ENCODE measurements at regions not wholly inside any gene's neighbourhood (a gene's known extent, or its start where the extent isn't known, plus 50 kb on each side); places are given as distances from the start of the nearest gene placed in this dataset.
A peak's percentile ranks its signal among the peaks of the same experiment; 100 is the strongest.

- ATAC-seq = no peak
- H3K4me3 Mint-ChIP-seq = no peak overlapping the region
Observed at GRCh38 chr9:105972466-105973204, 278.3 kb downstream of the TMEM38B start.

DNA sequence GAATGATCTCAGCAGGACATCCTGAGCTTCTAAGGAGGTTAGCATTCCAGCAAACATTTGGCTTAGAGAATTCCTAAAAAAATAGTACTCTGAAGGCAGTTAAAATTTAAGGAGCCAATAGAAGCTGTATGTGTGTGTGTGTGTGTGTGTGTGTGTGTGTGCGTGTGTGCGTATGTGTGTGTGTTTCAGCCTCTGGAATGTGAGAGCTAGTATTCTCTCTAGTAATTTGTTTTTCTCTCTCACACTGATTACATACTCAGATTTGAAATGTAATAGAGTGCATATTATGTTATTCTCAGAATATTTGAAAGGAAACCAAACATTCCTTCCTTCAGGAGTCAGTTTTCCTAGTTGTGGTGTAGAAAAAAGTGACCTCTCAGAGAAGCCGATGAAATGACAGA lies 279.6 kb downstream of the TMEM38B start:
- no peak for DNase-seq
- Mint-ChIP-seq H3K9me3 (no peaks in the 10 kb centered on the region), H3K4me3 (no peak overlapping the region), H3K4me1 (no peaks in the 10 kb centered on the region), H3K27ac (no peak overlapping the region), H3K27me3 (peaks cover 10% of the 10 kb centered on the region)
- ATAC-seq = no peak

More at GRCh38 chr9:105972466-105973204, 278.3 kb downstream of the TMEM38B start:
- H3K27ac Mint-ChIP-seq = no peak overlapping the region
- H3K27me3 Mint-ChIP-seq = peaks cover 10% of the 10 kb centered on the region
- no peaks in the 10 kb centered on the region for H3K9me3 Mint-ChIP-seq
- no peaks in the 10 kb centered on the region for H3K4me1 Mint-ChIP-seq
- DNase-seq = no peak

- Mint-ChIP-seq H3K27ac (no peak overlapping the region), H3K27me3 (peaks cover 10% of the 10 kb centered on the region), H3K4me3 (no peak overlapping the region), H3K9me3 (no peaks in the 10 kb centered on the region), H3K4me1 (no peaks in the 10 kb centered on the region)
- no peak for DNase-seq
- ATAC-seq = no peak
Observed at GRCh38 chr9:105975886-105976645, 281.7 kb downstream of the TMEM38B start.

DNA sequence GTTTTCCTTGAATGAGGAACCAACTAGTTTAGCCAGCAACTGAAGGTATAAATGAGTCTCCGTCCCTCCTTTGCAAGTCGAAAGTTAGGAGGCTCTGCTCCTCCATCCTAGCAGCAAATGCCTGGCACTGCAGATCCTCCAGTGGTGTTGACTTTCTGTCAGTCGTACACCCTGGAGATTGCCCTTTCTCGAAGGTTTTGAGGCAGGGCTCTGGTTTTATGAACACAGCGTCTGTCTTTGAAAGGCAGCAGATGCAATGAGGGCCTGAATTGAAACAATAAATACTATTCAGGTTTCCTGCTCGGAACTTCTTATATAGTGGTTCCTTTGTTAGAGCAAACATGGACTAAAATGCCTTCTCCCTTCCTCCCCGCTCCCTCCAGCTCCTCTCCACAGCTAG lies 284.0 kb downstream of the TMEM38B start:
- Mint-ChIP-seq H3K4me1 (no peaks in the 10 kb centered on the region), H3K4me3 (no peak overlapping the region), H3K9me3 (no peaks in the 10 kb centered on the region), H3K27me3 (no peaks in the 10 kb centered on the region), H3K27ac (no peak overlapping the region)
- DNase-seq (no peak), ATAC-seq (no peak)

- no peak for ATAC-seq
- no peak overlapping the region for H3K27ac Mint-ChIP-seq
Observed at GRCh38 chr9:105978826-105979225, 284.5 kb downstream of the TMEM38B start.

DNA sequence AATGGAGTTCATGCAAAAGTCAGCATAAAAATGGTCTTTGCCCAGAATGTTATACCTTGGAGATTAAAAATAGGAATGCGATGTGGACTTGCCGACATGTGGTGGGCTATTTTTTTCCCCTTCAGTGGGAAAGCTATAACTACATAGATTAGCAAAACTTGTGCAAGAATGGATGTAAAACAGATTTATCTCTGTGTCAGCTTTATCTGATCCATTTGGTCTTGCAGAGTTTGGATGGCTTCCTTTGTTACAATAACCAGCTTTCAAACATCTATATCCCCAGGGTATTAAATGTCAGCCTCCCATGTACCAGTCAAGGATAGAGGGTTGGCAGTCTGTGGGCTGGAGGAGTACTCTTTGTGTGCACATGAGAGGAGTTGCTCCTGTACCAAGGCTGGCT lies 284.9 kb downstream of the TMEM38B start:
- no peak overlapping the region for H3K4me3 Mint-ChIP-seq
- H3K9me3 Mint-ChIP-seq = no peaks in the 10 kb centered on the region
- ATAC-seq (no peak), DNase-seq (no peak)
- no peaks in the 10 kb centered on the region for H3K4me1 Mint-ChIP-seq
- no peaks in the 10 kb centered on the region for H3K27me3 Mint-ChIP-seq
- no peak overlapping the region for H3K27ac Mint-ChIP-seq

More at GRCh38 chr9:105978826-105979225, 284.5 kb downstream of the TMEM38B start:
- no peaks in the 10 kb centered on the region for H3K9me3 Mint-ChIP-seq
- no peaks in the 10 kb centered on the region for H3K27me3 Mint-ChIP-seq
- H3K4me1 Mint-ChIP-seq = no peaks in the 10 kb centered on the region
- H3K4me3 Mint-ChIP-seq = no peak overlapping the region
- no peak for DNase-seq

DNA sequence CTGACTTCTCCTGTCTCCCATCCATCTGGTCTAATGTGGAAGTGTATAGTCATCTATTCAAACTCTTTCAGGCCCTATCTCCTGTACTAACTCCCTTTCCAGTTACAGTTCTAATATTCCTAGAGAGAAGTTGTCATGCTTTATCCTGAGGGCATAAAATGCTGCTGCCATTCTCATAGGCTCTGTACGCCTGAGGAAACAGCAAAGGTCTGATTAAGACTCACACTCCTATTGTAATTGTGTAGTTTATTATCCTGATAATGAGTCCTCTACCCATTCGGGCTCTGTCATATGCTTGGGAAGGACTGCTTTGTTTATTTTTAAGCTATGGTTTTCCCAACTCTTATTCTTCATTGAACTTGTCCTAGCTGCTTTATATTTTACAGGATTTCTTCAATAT lies 290.4 kb downstream of the TMEM38B start:
- ATAC-seq (no peak), DNase-seq (no peak)
- no peaks in the 10 kb centered on the region for H3K9me3 Mint-ChIP-seq
- H3K4me1 Mint-ChIP-seq = no peaks in the 10 kb centered on the region
- no peak overlapping the region for H3K27ac Mint-ChIP-seq
- no peaks in the 10 kb centered on the region for H3K27me3 Mint-ChIP-seq
- no peak overlapping the region for H3K4me3 Mint-ChIP-seq

DNA sequence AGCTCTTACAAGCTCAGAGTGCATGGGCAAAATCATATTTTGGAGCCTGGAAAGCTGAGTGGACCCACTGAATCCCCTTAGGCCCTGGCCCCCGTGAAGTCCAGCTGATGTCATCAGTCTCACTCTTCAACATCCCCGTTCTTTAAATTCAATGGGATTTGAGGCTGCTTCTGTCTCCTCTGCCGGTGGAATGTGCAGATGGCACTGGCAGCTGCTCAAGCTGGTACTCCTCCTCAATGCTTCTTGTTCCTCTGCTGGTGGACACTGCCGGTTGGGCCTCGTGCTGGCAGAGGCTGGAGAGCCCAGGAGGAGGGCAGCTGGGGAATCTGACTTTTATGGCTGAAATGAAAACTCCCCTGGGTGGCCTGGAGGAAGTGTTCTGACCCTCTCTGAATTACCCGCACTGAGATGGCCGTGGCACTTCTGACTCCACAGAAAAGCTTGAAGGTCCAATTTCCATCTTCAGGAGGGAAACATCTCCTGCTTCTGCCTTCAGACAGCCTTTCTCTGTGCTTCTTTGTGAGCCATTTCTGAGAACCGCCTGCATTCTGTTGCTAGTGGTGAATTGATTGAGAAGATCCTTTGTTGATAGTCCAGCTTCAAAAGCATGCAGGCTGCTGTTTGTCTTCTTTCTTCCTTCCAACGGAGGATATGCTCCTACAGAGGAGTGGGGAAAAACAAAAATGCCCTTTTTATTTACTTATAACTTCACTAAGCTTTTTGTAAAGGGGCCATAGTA lies 298.9 kb downstream of the TMEM38B start:
- DNase-seq (no peak), ATAC-seq (no peak)
- no peak overlapping the region for H3K4me3 Mint-ChIP-seq
- H3K4me1 Mint-ChIP-seq = no peaks in the 10 kb centered on the region
- no peaks in the 10 kb centered on the region for H3K27me3 Mint-ChIP-seq
- H3K9me3 Mint-ChIP-seq = no peaks in the 10 kb centered on the region
- H3K27ac Mint-ChIP-seq = no peak overlapping the region

DNA sequence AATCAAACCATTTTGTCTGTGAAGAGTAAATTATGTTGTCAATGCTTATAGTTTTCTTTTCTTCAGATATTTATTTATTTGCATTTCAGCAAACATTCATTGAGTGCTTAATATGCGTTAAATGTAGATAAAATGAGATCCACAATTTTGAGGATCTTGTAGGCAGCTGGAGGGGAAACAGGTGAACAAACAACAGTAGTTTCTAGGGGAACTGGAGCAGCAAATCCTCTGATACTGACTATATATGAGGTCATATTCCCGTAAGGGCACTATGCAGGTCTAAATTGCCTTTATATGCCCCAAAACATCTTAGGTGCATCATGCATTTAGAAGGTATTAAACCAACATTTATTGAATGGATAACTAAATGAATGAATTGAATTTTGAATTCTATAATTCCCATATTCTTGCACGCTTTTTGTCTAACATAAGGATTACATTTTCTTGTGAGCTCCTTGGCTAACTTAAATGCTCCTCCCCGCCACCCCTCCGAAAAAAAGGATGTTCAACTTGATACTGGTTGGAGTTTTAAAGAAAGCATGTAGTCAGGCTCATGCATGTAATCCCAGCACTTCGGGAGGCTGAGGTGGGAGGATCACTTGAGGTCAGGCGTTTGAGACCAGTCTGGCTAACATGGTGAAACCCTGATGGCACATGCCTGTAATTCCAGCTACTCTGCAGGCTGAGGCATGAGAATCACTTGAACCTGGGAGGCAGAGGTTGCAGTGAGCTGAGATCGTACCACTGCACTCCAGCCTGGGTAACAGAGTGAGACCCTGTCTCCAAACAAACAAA lies 299.8 kb downstream of the TMEM38B start:
- no peak for DNase-seq
- Mint-ChIP-seq H3K4me3 (no peak overlapping the region), H3K9me3 (no peaks in the 10 kb centered on the region), H3K27ac (no peak overlapping the region), H3K4me1 (no peaks in the 10 kb centered on the region), H3K27me3 (no peaks in the 10 kb centered on the region)
- ATAC-seq = no peak

GRCh38 chr9:105994970-105995369 lies 300.6 kb downstream of the TMEM38B start:
- H3K27me3 Mint-ChIP-seq = no peaks in the 10 kb centered on the region
- no peak for DNase-seq
- H3K9me3 Mint-ChIP-seq = no peaks in the 10 kb centered on the region
- peak; percentile 60 for ATAC-seq
- no peaks in the 10 kb centered on the region for H3K4me1 Mint-ChIP-seq
- no peak overlapping the region for H3K27ac Mint-ChIP-seq
- no peak overlapping the region for H3K4me3 Mint-ChIP-seq

DNA sequence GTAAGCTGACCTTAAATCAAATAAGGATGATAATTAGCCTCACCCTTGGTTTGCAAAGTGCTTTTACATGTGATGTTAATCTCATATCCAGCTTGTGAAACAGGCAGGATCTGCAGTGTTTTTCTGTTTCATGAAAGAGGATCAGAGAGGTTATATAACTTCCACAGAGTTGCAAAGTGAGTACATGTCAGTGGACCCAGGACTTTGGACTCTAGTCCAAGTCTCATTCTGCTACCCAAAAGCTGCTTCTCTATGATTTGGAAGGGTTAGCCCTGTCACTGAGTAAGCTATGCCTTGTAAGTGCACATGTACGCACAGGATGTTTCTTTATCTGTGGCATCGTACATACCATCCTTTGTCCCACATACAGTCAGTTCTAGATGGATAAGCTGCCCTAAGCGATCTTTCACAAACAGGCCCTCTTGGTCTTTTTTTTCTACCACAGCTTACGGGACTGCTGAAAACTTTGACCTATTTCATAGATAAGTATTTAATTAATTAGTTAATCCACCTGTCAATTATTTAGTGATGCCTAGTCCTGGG lies 322.9 kb downstream of the TMEM38B start:
- ATAC-seq = no peak
- no peaks in the 10 kb centered on the region for H3K27me3 Mint-ChIP-seq
- H3K4me1 Mint-ChIP-seq = no peaks in the 10 kb centered on the region
- peaks cover 0 to 7% of the 10 kb centered on the region in 2 donors for H3K9me3 Mint-ChIP-seq
- DNase-seq = no peak
- H3K27ac Mint-ChIP-seq = no peak overlapping the region
- no peak overlapping the region for H3K4me3 Mint-ChIP-seq

GRCh38 chr9:106019039-106019680 lies 324.8 kb downstream of the TMEM38B start:
- no peak for ATAC-seq
- no peaks in the 10 kb centered on the region for H3K27me3 Mint-ChIP-seq
- no peak for DNase-seq
- no peak overlapping the region for H3K4me3 Mint-ChIP-seq
- no peaks in the 10 kb centered on the region for H3K4me1 Mint-ChIP-seq
- no peak overlapping the region for H3K27ac Mint-ChIP-seq
- peaks cover 0 to 2% of the 10 kb centered on the region in 2 donors for H3K9me3 Mint-ChIP-seq

DNA sequence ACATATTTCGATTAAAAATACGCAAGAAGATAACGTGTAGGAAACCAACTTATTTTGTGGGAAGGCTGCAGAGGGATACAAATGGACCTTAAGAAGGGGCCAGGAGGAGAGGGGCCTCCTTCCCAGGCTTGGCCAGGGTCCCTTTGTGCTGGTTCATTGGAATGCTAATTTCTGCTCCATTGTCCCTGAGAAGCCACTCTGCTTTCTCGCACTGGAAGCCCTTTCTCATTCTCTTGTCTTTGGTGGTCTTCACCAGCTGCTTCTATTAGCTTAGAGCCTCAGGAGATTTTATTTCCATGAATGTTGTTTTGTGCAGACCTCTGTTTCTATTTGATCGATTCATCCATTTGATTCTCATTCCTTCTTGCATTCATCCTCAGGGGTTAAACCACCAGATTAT lies 325.4 kb downstream of the TMEM38B start:
- no peak for ATAC-seq
- no peak for DNase-seq
- no peak overlapping the region for H3K4me3 Mint-ChIP-seq
- no peaks in the 10 kb centered on the region for H3K27me3 Mint-ChIP-seq
- H3K27ac Mint-ChIP-seq = no peak overlapping the region
- H3K9me3 Mint-ChIP-seq = no peaks in the 10 kb centered on the region
- H3K4me1 Mint-ChIP-seq = no peaks in the 10 kb centered on the region

DNA sequence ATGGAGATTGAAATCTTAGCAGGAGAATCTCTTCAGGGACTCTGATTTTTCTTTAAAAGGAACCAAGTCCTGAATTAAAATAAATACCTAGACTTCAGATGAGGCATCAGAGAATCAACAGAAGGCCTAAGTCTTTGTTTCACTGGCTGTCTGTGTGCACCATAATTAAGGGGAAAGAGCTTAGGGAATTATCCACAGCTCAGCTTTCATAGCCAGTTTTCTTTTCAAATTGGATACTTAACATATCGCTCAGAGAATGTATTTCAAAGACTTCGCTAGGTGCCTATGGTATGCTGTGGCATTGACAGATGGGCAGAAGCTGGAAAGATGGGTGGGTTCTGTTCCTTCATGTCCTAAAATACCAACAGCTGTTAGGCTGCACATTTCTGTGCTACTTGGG lies 325.8 kb downstream of the TMEM38B start:
- no peaks in the 10 kb centered on the region for H3K4me1 Mint-ChIP-seq
- no peak overlapping the region for H3K4me3 Mint-ChIP-seq
- no peaks in the 10 kb centered on the region for H3K27me3 Mint-ChIP-seq
- H3K9me3 Mint-ChIP-seq = no peaks in the 10 kb centered on the region
- DNase-seq (no peak), ATAC-seq (no peak)
- H3K27ac Mint-ChIP-seq = no peak overlapping the region

- Mint-ChIP-seq H3K9me3 (no peaks in the 10 kb centered on the region), H3K4me3 (no peak overlapping the region), H3K27me3 (no peaks in the 10 kb centered on the region), H3K4me1 (no peaks in the 10 kb centered on the region), H3K27ac (no peak overlapping the region)
- no peak for ATAC-seq
- no peak for DNase-seq
Observed at GRCh38 chr9:106023455-106023854, 329.1 kb downstream of the TMEM38B start.

Data from stimulated activated naive CD8-positive, alpha-beta T cell treated with anti-CD3 and anti-CD28 coated beads, Interleukin-15, amount 100 ng/mL, for 72 hours (primary cell).